Astrocyte (in vitro differentiated cells and primary cell): ENCODE measurements at regions not wholly inside any gene's neighbourhood (a gene's known extent, or its start where the extent isn't known, plus 50 kb on each side); places are given as distances from the start of the nearest gene placed in this dataset.

Experiments
- EZH2 ChIP-seq: IDR thresholded peaks from 2 replicates; pipeline ENCODE4 v1.6.1; 2012; ENCODE audit warnings: mild to moderate bottlenecking, low read length, inconsistent platforms; ENCODE audit not compliant: insufficient read depth
- TF ChIP-seq, protein P1 (sequence below): IDR thresholded peaks from 2 replicates; pipeline ENCODE4 v1.5.1; 2011; ENCODE audit warnings: low read depth, mild to moderate bottlenecking, inconsistent platforms, low read length, moderate library complexity; ENCODE audit not compliant: insufficient read depth

DNA sequence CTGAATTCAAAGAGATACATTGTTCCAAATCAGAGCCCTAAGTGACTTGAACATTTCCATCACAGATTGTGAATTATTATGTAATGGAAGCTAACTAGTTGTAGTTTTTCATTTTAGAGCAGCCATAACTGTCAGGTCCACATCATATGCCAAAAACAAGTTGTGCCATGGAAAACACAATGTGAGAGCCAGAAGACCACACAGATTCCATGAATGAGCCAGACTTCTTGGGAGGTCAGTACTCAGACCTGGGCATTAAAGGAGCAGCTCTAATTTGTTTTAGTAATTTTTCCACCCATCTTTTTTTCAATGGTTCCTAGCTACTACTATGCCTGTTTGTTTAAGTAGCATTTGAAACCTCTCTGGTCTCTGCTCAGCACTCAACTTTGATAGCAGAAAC is 279.4 kb downstream of the FAT3 start:
- TF ChIP-seq, protein P1, sequence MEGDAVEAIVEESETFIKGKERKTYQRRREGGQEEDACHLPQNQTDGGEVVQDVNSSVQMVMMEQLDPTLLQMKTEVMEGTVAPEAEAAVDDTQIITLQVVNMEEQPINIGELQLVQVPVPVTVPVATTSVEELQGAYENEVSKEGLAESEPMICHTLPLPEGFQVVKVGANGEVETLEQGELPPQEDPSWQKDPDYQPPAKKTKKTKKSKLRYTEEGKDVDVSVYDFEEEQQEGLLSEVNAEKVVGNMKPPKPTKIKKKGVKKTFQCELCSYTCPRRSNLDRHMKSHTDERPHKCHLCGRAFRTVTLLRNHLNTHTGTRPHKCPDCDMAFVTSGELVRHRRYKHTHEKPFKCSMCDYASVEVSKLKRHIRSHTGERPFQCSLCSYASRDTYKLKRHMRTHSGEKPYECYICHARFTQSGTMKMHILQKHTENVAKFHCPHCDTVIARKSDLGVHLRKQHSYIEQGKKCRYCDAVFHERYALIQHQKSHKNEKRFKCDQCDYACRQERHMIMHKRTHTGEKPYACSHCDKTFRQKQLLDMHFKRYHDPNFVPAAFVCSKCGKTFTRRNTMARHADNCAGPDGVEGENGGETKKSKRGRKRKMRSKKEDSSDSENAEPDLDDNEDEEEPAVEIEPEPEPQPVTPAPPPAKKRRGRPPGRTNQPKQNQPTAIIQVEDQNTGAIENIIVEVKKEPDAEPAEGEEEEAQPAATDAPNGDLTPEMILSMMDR: no peak
- TF ChIP-seq EZH2: no peak
